ENCODE measurements at regions not wholly inside any gene's neighbourhood (a gene's known extent, or its start where the extent isn't known, plus 50 kb on each side); places are given as distances from the start of the nearest gene placed in this dataset.

GRCh38 chr10:78616125-78616695, 452.6 kb upstream of the ZMIZ1 start:
- TF ChIP-seq CTCF (IDR thresholded peaks at IDR 0.05) (no peak), POLR2A (IDR thresholded peaks at IDR 0.05) (no peak)

Measured in testis (tissue), 2 donors.